NCI-H82 treated with DMSO at 0.1 percent for 48 hours (cell line): ENCODE measurements at regions not wholly inside any gene's neighbourhood (a gene's known extent, or its start where the extent isn't known, plus 50 kb on each side); places are given as distances from the start of the nearest gene placed in this dataset.

Source experiments
- DNase-seq: peaks from one replicate; lab custom pipeline; 2025; ENCODE audit not compliant: unreplicated experiment; lab: John Stamatoyannopoulos, UW

DNA sequence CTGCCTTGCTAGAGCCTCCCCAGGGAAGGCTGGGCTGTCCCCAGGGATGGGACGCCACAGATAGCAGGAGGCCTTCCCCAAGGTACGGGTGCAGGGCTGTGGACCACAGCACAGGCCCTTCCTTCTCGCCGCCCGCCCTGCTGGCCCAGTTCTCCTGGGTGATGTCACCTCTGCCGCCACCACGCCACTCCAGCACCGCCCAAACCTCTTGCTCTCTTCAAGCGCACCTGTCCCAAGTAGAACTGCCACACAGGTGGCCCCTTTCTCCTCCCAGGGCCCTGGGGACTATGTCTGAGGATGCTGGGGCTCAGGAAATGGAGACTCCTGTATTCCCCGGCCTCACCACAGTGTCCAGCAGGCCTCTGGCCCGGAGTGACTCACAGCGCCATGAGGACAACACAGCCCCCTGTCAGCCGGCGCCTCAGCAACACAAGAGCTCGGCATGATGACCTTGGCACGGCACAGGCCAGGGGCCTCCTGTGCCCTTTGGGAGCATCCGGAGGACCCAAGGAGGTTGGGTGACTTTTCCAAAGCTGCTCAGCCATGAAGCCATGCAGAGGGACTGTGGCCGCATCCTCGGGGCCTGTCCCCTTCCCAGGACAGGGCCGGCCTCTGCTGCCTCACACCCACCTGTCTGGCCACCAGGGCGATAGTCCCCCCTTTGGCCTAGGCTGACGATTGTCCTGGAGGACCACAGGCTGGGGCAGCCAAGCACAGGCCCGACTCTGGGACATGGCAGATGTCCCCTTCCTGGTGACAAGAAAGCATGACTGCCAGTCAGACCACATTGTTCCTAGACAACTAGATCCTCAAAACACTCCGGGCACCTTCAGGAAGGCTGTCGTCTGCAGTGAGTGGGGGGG is 1023.5 kb downstream of the BRD1 start:
- no peak for DNase-seq

DNA sequence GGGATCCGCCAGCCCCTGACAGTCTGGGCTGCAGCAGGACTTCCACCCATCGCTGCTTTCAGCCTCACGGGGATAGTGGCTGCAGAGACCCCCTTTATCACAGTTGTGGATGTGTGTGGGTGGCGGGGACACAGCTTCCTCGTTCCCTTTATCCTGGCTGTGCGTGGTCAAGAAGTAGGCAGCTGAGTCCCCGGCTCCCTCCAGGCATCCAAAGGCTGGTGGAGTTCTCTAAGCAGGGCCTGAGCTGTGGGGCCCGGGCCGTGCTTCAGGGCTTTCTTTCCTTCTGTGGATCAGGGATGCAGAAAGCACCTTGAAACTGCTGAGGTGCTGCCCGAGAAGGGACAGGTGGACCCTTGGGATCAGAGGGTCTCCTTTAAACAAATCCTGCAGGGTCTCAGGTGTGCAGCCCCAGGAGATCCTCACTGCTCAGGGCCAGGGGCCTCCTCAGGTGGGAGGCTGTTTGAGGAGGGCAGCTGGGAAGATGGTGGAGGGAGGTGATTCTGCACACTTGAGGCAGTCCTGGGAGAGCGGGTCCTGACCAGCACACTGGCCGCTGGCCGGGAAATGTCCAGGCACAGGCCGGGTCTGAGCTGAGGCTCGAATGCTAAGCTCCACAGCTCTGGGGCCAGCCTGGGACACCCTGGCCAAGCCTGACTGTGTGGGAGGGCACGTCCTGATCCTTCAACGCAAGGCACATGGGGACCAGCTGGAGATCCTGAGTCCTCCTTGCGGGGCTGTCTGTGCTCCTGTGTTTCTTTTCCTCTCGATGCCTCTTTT is 1024.3 kb downstream of the BRD1 start:
- DNase-seq, result no peak

- DNase-seq, result no peak
Observed at GRCh38 chr22:48802576-48802975, 1025.1 kb downstream of the BRD1 start.

- no peak for DNase-seq
Observed at GRCh38 chr22:48800886-48801607, 1026.6 kb downstream of the BRD1 start.

DNA sequence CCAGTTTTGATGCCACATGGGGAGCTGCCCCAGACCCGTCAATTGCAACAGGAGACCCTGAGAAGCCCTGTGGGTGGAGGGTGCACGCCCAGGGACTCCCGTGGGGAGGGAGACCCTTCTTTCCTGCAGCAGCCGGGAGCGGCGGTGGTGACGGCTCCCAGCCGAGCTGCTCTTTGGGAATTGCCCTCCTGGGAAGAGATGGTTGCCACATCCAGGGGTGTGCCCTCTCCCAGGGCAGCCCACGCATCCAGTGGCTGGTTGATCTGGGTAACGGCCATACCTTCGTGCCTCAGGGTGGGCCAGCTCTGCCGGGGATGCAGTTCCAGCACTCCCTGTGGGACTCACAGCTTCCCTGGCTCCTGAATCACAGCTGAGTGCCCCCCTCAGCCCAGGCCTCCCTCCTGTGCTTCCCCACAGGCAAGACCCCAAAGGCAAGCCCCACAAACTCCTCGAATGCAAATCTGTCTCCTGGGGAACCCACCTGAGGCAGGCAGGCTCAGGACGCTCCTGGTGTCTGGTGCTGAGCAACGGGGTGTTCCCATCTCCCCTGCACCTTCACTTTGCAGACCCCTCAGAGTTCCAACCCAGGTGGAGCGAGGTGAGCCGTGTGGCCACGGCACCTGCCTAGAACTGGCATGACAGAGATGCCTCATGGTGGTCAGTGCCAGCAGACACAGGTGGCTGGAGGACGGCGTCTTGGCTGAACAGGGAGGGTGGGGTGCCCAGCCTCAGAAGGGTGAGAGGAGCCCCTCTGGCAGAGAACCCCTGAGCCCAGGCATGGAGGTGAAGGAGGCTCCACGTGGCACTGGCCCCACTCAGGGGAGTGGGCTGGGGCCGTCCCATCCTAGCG is 1027.4 kb downstream of the BRD1 start:
- no peak for DNase-seq

GRCh38 chr22:48799227-48799970 is 1028.3 kb downstream of the BRD1 start:
- DNase-seq, result no peak

GRCh38 chr22:48798281-48799226 is 1029.1 kb downstream of the BRD1 start:
- no peak for DNase-seq

GRCh38 chr22:48797731-48798130 is 1029.9 kb downstream of the BRD1 start:
- DNase-seq, result no peak

GRCh38 chr22:48796310-48797015 is 1031.2 kb downstream of the BRD1 start:
- DNase-seq, result no peak

GRCh38 chr22:48795664-48796063 is 1032.0 kb downstream of the BRD1 start:
- DNase-seq, result no peak

DNA sequence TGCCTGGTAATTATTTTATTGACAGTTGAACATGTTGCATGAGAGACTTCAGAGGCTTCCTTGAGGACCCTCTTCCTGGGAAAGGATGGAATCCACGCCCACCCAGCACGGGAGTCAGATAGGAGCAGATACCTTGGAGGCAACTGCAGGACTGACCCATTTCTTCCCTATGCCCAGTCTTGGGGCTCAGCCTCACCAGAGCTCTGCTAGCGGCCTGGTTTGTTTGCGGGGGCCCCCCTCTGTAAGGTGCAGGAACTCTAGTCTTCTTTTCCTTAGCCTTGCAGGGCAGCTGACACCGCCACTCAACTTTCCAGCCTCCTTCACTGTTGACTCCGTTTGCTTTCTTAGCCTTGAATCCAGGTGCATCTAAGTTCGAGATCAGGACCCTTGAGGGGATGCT is 1032.8 kb downstream of the BRD1 start:
- DNase-seq, result no peak

DNA sequence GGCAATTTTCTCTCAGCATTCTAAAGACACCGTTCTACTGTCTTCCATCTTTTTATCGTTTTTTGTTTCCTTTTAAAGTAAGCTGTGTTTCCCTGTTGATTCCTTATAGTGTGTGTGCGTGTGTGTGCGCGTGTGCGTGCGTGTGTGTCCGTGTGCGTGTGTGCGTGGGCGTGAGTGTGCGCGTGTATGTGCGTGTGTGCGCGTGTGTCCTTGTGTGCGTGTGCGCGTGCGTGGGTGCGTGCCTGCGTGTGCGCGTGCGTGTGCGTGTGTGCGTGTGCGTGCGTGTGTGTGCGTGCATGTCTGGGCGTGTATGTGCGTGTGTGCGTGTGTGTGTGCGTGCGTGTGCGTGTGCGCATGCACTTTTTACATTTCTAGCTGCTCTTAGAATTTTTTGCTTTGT is 1033.7 kb downstream of the BRD1 start:
- no peak for DNase-seq

DNA sequence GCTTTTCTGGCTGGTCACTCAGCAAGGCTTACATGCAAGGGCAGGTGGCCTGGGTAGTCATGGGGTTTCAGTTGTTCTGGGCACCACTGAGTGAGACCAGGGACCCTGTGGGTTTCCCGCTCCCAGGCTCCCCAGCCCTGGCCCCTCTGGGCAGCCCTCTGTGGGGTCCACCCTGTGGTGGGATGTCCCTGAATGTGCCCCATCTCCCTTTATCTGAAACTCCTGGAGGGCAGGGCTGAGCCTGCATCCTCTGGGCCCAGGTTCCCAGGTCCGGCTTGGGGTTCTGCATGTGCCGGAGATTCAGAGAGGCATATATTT is 1041.0 kb downstream of the BRD1 start:
- no peak for DNase-seq

GRCh38 chr22:48785792-48786678 is 1041.6 kb downstream of the BRD1 start:
- DNase-seq, result no peak

GRCh38 chr22:48784701-48785503 is 1042.8 kb downstream of the BRD1 start:
- DNase-seq, result no peak

DNA sequence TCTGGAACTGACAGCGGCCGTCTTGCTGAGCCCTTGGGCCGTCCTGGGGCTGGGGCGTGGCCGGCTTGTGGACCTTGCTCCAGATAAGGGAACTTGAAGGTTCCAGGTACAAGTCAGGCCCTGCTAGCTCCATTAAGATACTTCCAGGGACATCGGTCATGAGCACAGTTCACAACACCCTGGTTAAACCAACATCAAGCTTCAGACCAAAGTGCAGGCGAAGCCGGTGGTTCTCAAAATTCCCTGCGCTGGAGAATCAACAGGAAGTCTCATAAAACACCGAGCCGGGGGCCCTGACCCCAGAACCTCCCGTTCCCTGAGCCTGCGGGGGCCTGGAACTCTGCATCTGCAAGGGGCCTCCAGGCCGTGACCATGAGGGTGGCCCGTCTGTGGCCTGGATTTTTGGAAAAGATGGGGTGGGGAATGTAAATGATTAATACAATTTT is 1043.8 kb downstream of the BRD1 start:
- no peak for DNase-seq
